K562 (cell line): ENCODE measurements at regions not wholly inside any gene's neighbourhood (a gene's known extent, or its start where the extent isn't known, plus 50 kb on each side); places are given as distances from the start of the nearest gene placed in this dataset.
A peak's percentile ranks its signal among the peaks of the same experiment; 100 is the strongest.

ENCODE experiments used
- ATAC-seq: fragments of 200-7000 bp; cut with Tn5 transposase; 3 replicates; pipeline ENCODE4 v1.9.1; 2020; ENCODE audit warnings: moderate library complexity
- BruUV-seq: library from RNA; stranded (reverse); fragments of 400-500 nt; replicated peaks from 2 replicates; lab custom pipeline; 2021; lab: Mats Ljungman, UMichigan
- CTCF ChIA-PET: fragments of 300-600 bp; formaldehyde crosslinking; extraction: SDS; loops from one replicate; lab custom pipeline; 2021; ENCODE audit warnings: low intra/inter-chr PET ratio; lab: Yijun Ruan, JAX
- POLR2A ChIA-PET: fragments of 300-600, 350-650 bp; sonication (Branson Sonifier 250); formaldehyde crosslinking; extraction: SDS; loops from one replicate; lab custom pipeline; 2021; ENCODE audit warnings: antibody characterized with exemption, inconsistent platforms; lab: Yijun Ruan, JAX
- DNase-seq, 4 experiments: peaks; one replicate each; pipeline versions ENCODE4 v3.0.0 to v3.0.0-alpha.2; 2011 to 2018; ENCODE audit warnings: low spot score in 3 of 4, mixed read lengths in 3 of 4; ENCODE audit errors: extremely low read depth in 1 of 4
- FAIRE-seq: peaks from 2 replicates; lab custom pipeline; 2011; peaks lifted over from hg19 to GRCh38; lab: Jason Lieb, UNC
- H2AFZ ChIP-seq: 2 replicates; pipeline ENCODE4 v1.6.0; 2011; ENCODE audit warnings: low read depth, low read length, control low read depth, inconsistent platforms
- H3K27ac ChIP-seq: fragments of 200-600 bp; 3 replicates; pipeline ENCODE4 v1.8.0; 2011; ENCODE audit warnings: low read depth, mild to moderate bottlenecking, control low read depth, inconsistent platforms, low read length, moderate library complexity, mixed read lengths; ENCODE audit errors: extremely low read depth
- H3K27me3 ChIP-seq, 2 experiments: fragments of 300-600 bp in 1 of 2; 2 replicates in 1 of 2; 3 replicates in 1 of 2; pipeline versions ENCODE4 v1.6.0 to v1.8.0; 2011; ENCODE audit warnings: inconsistent platforms in 2 of 2, low read length in 2 of 2, mild to moderate bottlenecking in 1 of 2, mixed read lengths in 1 of 2, moderate library complexity in 1 of 2; ENCODE audit not compliant: control insufficient read depth in 2 of 2, insufficient read depth in 2 of 2
- H3K36me3 ChIP-seq: fragments of 300-600 bp; 3 replicates; pipeline ENCODE4 v1.8.0; 2011; ENCODE audit warnings: mild to moderate bottlenecking, low read length, inconsistent platforms; ENCODE audit not compliant: control insufficient read depth, insufficient read depth
- H3K4me1 ChIP-seq, 2 experiments: fragments of 200-600 bp in 1 of 2; replicated peaks in 1 of 2; 2 replicates in 1 of 2; 3 replicates in 1 of 2; pipeline versions ENCODE4 v1.5.1 to v1.8.0; 2011; ENCODE audit warnings: inconsistent platforms in 2 of 2, low read length in 2 of 2, mild to moderate bottlenecking in 1 of 2, mixed read lengths in 1 of 2, moderate library complexity in 1 of 2; ENCODE audit not compliant: control insufficient read depth in 2 of 2, insufficient read depth in 2 of 2
- H3K4me2 ChIP-seq: 2 replicates; pipeline ENCODE4 v1.6.1; 2011; ENCODE audit warnings: low read length, control low read depth, inconsistent platforms, mixed read lengths; ENCODE audit not compliant: insufficient read depth
- H3K4me3 ChIP-seq: fragments of 200-600 bp; sonication (generic), shearing (Covaris generic); 2 replicates; pipeline ENCODE4 v1.5.1; 2016; ENCODE audit warnings: control low read depth, inconsistent platforms
- H3K79me2 ChIP-seq: fragments of 200-600 bp; 3 replicates; pipeline ENCODE4 v1.8.0; 2011; ENCODE audit warnings: low read length, inconsistent platforms; ENCODE audit not compliant: control insufficient read depth, insufficient read depth
- H3K9ac ChIP-seq, 2 experiments: 2 replicates each; pipeline versions ENCODE4 v1.6.0 to v1.6.1; 2011; ENCODE audit warnings: low read depth in 2 of 2, low read length in 2 of 2, control low read depth in 1 of 2, inconsistent platforms in 1 of 2, mild to moderate bottlenecking in 1 of 2, mixed read lengths in 1 of 2; ENCODE audit not compliant: insufficient read depth in 1 of 2
- H3K9me1 ChIP-seq: one replicate; pipeline ENCODE4 v1.6.0; 2011; ENCODE audit warnings: inconsistent platforms, mild to moderate bottlenecking, low read length, moderate library complexity; ENCODE audit not compliant: control insufficient read depth, insufficient read depth
- H3K9me3 ChIP-seq: replicated peaks from 2 replicates; pipeline ENCODE4 v1.5.1; 2011; ENCODE audit warnings: low read depth, low read length, inconsistent platforms; ENCODE audit not compliant: control insufficient read depth, insufficient read depth
- H4K20me1 ChIP-seq: replicated peaks from 2 replicates; pipeline ENCODE4 v1.6.1; 2011; ENCODE audit warnings: low read length, inconsistent platforms, mixed read lengths; ENCODE audit not compliant: control insufficient read depth, insufficient read depth
- CBX1 ChIP-seq: sonication (generic); IDR thresholded peaks from 2 replicates; pipeline ENCODE4 v1.6.1; 2016; ENCODE audit warnings: antibody characterized with exemption, low read depth, mild to moderate bottlenecking
- CBX5 ChIP-seq: IDR thresholded peaks from 2 replicates; pipeline ENCODE4 v1.6.1; 2014; ENCODE audit warnings: low read depth, borderline replicate concordance
- MAFG ChIP-seq: fragments of 450-650 bp; conservative IDR thresholded peaks from 2 replicates; pipeline ENCODE4 v1.6.1; 2016; ENCODE audit warnings: missing genetic modification characterization, missing compliant biosample characterization
- NR2C2 ChIP-seq, 2 experiments: fragments of 200-800 bp in 1 of 2; sonication (Bioruptor generic) in 1 of 2; sonication (generic) in 1 of 2; formaldehyde crosslinking in 1 of 2; IDR thresholded peaks; 2 replicates each; pipeline versions ENCODE4 v1.6.1 to v1.8.0; 2016 to 2022; ENCODE audit warnings: mild to moderate bottlenecking in 1 of 2, missing compliant biosample characterization in 1 of 2, missing genetic modification characterization in 1 of 2, missing genetic modification reagents in 1 of 2
- PHB2 ChIP-seq: fragments of 450-650 bp; IDR thresholded peaks from 2 replicates; pipeline ENCODE4 v1.6.1; 2017; ENCODE audit warnings: low read depth
- SRSF1 ChIP-seq: fragments of 200-400 bp; formaldehyde crosslinking; IDR thresholded peaks from 2 replicates; pipeline ENCODE4 v1.6.1; 2017; ENCODE audit warnings: mild to moderate bottlenecking, low read depth, low read length, moderate library complexity
- TAF1 ChIP-seq: IDR thresholded peaks from 2 replicates; pipeline ENCODE4 v1.6.1; 2011; ENCODE audit warnings: mild to moderate bottlenecking, low read length, moderate library complexity; ENCODE audit not compliant: insufficient read depth, control insufficient read depth, severe bottlenecking; ENCODE audit errors: extremely low read depth
- ZFP1 ChIP-seq: fragments of 450-650 bp; formaldehyde crosslinking; IDR thresholded peaks from 2 replicates; pipeline ENCODE4 v1.4.0; 2020; ENCODE audit warnings: mild to moderate bottlenecking, mixed read lengths
- WGBS: fragments of 100-300 bp; shearing (Covaris generic); methylation state at CpG from one replicate; pipeline ENCODE4 v1.1.6; 2016; ENCODE audit warnings: low coverage, mixed read lengths; ENCODE audit not compliant: insufficient coverage; ENCODE audit errors: missing lambda C conversion rate; 5-methylcytosine and 5-hydroxymethylcytosine counted together
- in situ Hi-C: fragments of 300-500 bp; cut with MboI; formaldehyde crosslinking; loops from 4 replicates; pipeline ENCODE4 v1.15.0; 2018; ENCODE audit warnings: inconsistent platforms, mixed read lengths
- intact Hi-C: fragments of 100-400 bp; cut with micrococcal nuclease; formaldehyde crosslinking; loops from 2 replicates; pipeline ENCODE4 v1.14.2; 2022
- TF ChIP-seq, protein P1 (sequence below): fragments of 250-450 bp; sonication (Bioruptor Pico); IDR thresholded peaks from 2 replicates; pipeline ENCODE4 v1.5.1; 2021; ENCODE audit warnings: mild to moderate bottlenecking
- TF ChIP-seq, protein P2 (sequence below): fragments of 250-450 bp; sonication (Bioruptor Pico); IDR thresholded peaks from 2 replicates; pipeline ENCODE4 v1.4.0; 2020; ENCODE audit warnings: borderline replicate concordance
- TF ChIP-seq, protein P3 (sequence below): fragments of 450-650 bp; formaldehyde crosslinking; IDR thresholded peaks from 2 replicates; pipeline ENCODE4 v1.4.0; 2020; ENCODE audit warnings: mild to moderate bottlenecking, moderate library complexity
- TF ChIP-seq, protein P4 (sequence below): IDR thresholded peaks from 2 replicates; pipeline ENCODE4 v1.6.1; 2011; ENCODE audit not compliant: insufficient read length; ENCODE audit errors: extremely low read depth
- TF ChIP-seq, protein P5 (sequence below): fragments of 250-450 bp; sonication (Bioruptor Pico); IDR thresholded peaks from 2 replicates; pipeline ENCODE4 v1.4.0; 2020; ENCODE audit warnings: mild to moderate bottlenecking

DNA sequence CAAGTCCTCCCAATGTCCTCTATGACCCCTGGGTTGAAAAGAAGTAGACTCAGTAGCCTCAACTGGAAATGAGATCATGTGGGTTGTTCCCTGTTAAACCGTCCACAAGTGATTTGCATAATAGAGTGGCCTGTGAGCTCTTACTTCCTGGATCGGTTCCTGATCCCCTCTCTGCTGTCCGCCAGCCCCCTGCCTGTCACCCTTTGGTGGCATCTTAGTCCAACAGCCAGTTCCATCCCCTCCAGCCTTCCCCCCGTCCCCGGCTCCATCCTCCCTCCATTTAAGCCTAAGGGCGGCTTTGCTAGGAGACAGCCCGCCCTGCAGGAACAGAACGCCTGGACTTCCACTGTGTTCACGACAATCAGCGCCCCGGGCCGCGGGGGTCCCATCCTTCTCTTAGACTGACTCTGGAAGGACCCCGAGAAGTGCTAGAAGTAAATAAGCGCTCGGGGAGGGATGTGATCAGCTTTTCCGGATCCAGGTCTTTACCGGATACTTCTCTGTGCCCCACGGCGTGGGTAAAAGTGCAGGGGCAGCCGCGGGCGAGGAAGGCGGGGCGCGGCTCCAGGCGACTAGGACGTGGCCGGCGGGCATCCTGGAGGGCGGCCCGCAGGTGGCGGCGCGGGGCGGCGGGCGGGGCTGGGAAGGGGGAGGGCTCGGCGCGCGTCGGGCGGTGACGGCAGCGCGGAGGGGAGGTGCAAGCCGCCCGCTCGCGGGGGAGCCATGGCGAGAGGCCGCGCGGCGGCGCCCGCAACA is 51.2 kb upstream of the ULK4 start:
- in situ Hi-C loops = no loop called here
- peak overlapping the region; percentile 87 for H3K27ac ChIP-seq
- peaks cover 5% of the 10 kb centered on the region; the same call in 1 of the 2 replicates for H4K20me1 ChIP-seq
- FAIRE-seq (peak; percentile 84), DNase-seq (peak; percentile 87 to 96 (median 94)), ATAC-seq (peak; percentile 90)
- H3K36me3 ChIP-seq = no peaks in the 10 kb centered on the region; the same call in 2 of the 3 replicates
- no TSS peak for BruUV-seq
- peaks cover 41% of the 10 kb centered on the region for H3K79me2 ChIP-seq
- peak overlapping the region; percentile 83 for H3K4me2 ChIP-seq
- H3K27me3 ChIP-seq = no peaks in the 10 kb centered on the region; a peak in 1 of 5 replicates
- peak overlapping the region; percentile 94 for H2AFZ ChIP-seq
- H3K9me3 ChIP-seq = no peaks in the 10 kb centered on the region
- intact Hi-C loops = loop anchor here (2.0 kb wide), 1 partner anchor 86 kb away; no protein-coding TSS in a partner anchor
- H3K9me1 ChIP-seq = no peaks in the 10 kb centered on the region
- ChIA-PET POLR2A (interaction anchor here (0.6 to 1.3 kb wide), 5 partner anchors 9 to 250 kb away, joined by 3 to 8 read pairs (median 3); no protein-coding TSS in a partner anchor), CTCF (interaction anchor here (1.4 kb wide), 1 partner anchor 86 kb away, joined by 6 read pairs; no protein-coding TSS in a partner anchor)
- under 1% methylated on average over 29 of the region's 58 CpGs for WGBS
- H3K4me3 ChIP-seq = peak overlapping the region; percentile 85
- H3K9ac ChIP-seq = peak overlapping the region; percentile 75 to 97
- peaks cover 16 to 21% of the 10 kb centered on the region in 2 experiments for H3K4me1 ChIP-seq
- peak; percentile 91; the same call in 1 of the 2 replicates for TF ChIP-seq CBX1
- peak; percentile 58 for TF ChIP-seq TAF1
- TF ChIP-seq, protein P1, sequence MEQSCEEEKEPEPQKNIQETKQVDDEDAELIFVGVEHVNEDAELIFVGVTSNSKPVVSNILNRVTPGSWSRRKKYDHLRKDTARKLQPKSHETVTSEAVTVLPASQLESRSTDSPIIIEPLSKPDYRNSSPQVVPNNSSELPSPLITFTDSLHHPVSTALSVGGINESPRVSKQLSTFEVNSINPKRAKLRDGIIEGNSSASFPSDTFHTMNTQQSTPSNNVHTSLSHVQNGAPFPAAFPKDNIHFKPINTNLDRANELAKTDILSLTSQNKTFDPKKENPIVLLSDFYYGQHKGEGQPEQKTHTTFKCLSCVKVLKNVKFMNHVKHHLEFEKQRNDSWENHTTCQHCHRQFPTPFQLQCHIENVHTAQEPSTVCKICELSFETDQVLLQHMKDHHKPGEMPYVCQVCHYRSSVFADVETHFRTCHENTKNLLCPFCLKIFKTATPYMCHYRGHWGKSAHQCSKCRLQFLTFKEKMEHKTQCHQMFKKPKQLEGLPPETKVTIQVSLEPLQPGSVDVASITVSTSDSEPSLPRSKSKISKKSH (CRISPR knock-in tag) = no peak
- TF ChIP-seq CBX5 = no peak
- TF ChIP-seq, protein P2, sequence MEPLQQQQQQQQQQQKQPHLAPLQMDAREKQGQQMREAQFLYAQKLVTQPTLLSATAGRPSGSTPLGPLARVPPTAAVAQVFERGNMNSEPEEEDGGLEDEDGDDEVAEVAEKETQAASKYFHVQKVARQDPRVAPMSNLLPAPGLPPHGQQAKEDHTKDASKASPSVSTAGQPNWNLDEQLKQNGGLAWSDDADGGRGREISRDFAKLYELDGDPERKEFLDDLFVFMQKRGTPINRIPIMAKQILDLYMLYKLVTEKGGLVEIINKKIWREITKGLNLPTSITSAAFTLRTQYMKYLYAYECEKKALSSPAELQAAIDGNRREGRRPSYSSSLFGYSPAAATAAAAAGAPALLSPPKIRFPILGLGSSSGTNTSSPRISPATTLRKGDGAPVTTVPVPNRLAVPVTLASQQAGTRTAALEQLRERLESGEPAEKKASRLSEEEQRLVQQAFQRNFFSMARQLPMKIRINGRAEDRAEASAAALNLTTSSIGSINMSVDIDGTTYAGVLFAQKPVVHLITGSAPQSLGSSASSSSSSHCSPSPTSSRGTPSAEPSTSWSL (CRISPR knock-in tag) = peak; percentile 33; the same call in 1 of the 2 replicates
- no peak for TF ChIP-seq ZFP1 (CRISPR knock-in tag)
- TF ChIP-seq, protein P3, sequence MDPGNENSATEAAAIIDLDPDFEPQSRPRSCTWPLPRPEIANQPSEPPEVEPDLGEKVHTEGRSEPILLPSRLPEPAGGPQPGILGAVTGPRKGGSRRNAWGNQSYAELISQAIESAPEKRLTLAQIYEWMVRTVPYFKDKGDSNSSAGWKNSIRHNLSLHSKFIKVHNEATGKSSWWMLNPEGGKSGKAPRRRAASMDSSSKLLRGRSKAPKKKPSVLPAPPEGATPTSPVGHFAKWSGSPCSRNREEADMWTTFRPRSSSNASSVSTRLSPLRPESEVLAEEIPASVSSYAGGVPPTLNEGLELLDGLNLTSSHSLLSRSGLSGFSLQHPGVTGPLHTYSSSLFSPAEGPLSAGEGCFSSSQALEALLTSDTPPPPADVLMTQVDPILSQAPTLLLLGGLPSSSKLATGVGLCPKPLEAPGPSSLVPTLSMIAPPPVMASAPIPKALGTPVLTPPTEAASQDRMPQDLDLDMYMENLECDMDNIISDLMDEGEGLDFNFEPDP (CRISPR knock-in tag) = no peak
- no peak for TF ChIP-seq NR2C2 (CRISPR knock-in tag; IDR thresholded peaks at IDR 0.05)
- TF ChIP-seq NR2C2 (tag; IDR thresholded peaks at IDR 0.05) = peak; percentile 77
- TF ChIP-seq, protein P4, sequence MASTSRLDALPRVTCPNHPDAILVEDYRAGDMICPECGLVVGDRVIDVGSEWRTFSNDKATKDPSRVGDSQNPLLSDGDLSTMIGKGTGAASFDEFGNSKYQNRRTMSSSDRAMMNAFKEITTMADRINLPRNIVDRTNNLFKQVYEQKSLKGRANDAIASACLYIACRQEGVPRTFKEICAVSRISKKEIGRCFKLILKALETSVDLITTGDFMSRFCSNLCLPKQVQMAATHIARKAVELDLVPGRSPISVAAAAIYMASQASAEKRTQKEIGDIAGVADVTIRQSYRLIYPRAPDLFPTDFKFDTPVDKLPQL = no peak
- no peak for TF ChIP-seq MAFG
- no peak for TF ChIP-seq SRSF1
- TF ChIP-seq, protein P5, sequence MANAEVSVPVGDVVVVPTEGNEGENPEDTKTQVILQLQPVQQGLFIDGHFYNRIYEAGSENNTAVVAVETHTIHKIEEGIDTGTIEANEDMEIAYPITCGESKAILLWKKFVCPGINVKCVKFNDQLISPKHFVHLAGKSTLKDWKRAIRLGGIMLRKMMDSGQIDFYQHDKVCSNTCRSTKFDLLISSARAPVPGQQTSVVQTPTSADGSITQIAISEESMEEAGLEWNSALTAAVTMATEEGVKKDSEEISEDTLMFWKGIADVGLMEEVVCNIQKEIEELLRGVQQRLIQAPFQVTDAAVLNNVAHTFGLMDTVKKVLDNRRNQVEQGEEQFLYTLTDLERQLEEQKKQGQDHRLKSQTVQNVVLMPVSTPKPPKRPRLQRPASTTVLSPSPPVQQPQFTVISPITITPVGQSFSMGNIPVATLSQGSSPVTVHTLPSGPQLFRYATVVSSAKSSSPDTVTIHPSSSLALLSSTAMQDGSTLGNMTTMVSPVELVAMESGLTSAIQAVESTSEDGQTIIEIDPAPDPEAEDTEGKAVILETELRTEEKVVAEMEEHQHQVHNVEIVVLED = peak; percentile 58
- no peak for TF ChIP-seq PHB2
